ENCODE measurements at regions not wholly inside any gene's neighbourhood (a gene's known extent, or its start where the extent isn't known, plus 50 kb on each side); places are given as distances from the start of the nearest gene placed in this dataset.

DNA sequence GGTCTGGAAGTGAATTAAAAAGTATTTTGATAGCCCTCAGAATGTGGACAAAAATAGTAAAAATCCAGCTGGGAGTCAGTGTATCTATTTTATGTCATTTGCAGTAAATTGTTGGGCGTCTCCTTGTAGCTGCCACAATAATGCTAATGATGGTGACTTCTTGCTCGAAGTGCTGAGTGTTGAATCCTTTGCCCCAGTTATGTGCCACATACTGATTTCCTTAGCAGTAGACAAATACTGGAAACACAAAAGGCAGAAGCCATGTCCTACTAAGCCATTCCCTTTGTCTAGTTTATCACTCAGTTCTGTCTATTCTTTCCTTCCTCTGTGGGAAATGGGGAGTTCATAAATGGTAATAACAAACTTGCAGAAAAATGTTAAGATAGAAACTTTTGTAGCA is 70.7 kb upstream of the CXADR start:
- no peak for DNase-seq

- no peak for DNase-seq
Measured at GRCh38 chr21:17444828-17445227, 68.0 kb upstream of the CXADR start.

DNA sequence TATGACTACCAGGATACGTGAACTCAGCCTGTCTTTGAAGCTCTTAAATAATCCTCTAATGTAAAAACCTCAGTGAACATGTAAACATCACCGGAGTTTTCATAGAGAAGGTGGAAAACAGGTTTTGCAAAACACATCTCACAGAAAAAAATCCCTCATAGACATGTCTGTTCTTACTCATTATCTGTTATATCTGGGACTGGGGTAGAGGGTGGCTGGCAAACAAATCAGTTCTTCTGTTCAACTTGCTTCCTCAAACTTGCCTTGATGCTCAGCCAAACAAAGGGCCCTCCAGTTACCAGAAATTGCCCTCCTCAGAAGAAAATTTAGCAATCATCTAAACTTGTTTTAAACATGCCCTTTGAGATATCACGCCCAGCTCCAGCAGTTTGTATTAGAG is 66.1 kb upstream of the CXADR start:
- DNase-seq: no peak

DNA sequence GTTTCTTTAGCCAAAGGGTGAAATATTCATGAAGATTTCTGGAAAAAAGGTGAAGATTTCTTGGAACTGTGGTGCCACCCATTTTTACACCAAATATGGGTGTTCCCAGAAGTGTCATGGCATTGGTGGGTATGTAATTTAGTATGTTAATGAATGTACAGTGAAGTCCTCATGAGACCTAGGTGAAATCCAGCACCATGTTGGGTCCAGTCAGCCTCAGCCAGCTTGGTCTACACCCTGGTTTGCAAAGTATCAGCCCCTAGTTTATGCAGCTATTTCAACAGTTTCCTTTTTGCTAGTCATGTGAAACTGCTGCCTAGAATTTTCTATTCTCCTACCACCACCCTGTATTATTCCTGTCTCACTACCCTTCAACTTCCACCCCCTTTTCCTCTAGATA is 63.1 kb upstream of the CXADR start:
- no peak for DNase-seq

- no peak for DNase-seq
Measured at GRCh38 chr21:17451364-17451891, 61.4 kb upstream of the CXADR start.

GRCh38 chr21:17454315-17455027 is 58.4 kb upstream of the CXADR start:
- DNase-seq: peak; percentile 75

- no peak for DNase-seq
Measured at GRCh38 chr21:17455028-17455353, 57.9 kb upstream of the CXADR start.

GRCh38 chr21:17455451-17455850 is 57.4 kb upstream of the CXADR start:
- DNase-seq: no peak

GRCh38 chr21:17458279-17458678 is 54.6 kb upstream of the CXADR start:
- no peak for DNase-seq

GRCh38 chr21:17460094-17460493 is 52.7 kb upstream of the CXADR start:
- no peak for DNase-seq

DNA sequence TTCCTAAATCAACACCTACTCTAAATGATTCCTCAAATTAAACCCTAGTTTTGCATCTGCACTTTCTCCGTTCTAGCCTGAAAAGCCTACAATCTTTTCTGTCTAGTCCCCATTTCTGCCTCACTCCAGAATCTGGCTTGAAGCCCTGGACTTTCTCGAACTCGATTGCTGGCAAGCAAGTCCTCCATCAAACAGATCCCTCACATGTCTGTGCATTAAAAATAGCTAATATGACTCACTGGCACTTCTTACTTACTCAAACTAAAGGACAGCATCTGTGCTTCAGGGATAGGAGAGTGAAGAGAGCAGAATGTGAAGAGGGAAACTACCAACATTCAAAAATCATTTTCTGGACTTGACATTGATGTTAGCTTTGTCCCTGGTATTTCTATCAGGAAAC is 51.8 kb upstream of the CXADR start:
- DNase-seq: no peak

DNA sequence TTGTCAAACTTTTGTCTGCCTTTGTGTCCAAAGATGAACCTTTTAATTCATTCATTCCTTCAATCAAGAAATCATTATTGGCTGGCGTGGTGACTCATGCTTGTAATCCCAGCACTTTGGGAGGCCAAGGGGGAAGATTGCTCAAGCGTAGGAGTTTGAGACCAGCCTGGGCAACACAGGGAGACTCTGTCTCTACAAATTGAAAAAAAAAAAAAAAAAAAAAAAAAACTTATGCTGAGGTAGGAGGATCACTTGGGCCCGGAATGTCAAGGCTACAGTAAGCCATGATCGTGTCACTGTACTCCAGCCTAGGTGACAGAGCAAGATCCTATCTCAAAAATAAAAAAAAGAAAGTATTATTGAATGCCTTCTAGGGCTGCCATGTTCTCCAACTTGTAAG is 51.3 kb upstream of the CXADR start:
- no peak for DNase-seq

GRCh38 chr21:17462276-17462981 is 50.4 kb upstream of the CXADR start:
- no peak for DNase-seq

All from activated CD4-positive, alpha-beta T cell treated with anti-CD3 and anti-CD28 coated beads for 48 hours (primary cell).